Right kidney (tissue), 1 donor: ENCODE measurements at regions not wholly inside any gene's neighbourhood (a gene's known extent, or its start where the extent isn't known, plus 50 kb on each side); places are given as distances from the start of the nearest gene placed in this dataset.

ENCODE experiments used
- DNase-seq: peaks from one replicate; pipeline ENCODE4 v3.0.0-alpha.2; 2016

- DNase-seq: no peak
These were observed 63.5 kb upstream of the ASCC3 start for GRCh38 chr6:100944644-100945043.

- no peak for DNase-seq
These were observed 65.0 kb upstream of the ASCC3 start for GRCh38 chr6:100946021-100946540.

- no peak for DNase-seq
These were observed 65.6 kb upstream of the ASCC3 start for GRCh38 chr6:100946711-100947110.

- DNase-seq: no peak
These were observed 67.4 kb upstream of the ASCC3 start for GRCh38 chr6:100948381-100949133.

GRCh38 chr6:100952006-100952405 lies 70.9 kb upstream of the ASCC3 start:
- no peak for DNase-seq

GRCh38 chr6:100959280-100959679 lies 78.2 kb upstream of the ASCC3 start:
- no peak for DNase-seq

GRCh38 chr6:100962466-100962865 lies 81.3 kb upstream of the ASCC3 start:
- no peak for DNase-seq

GRCh38 chr6:100965067-100965466 lies 83.9 kb upstream of the ASCC3 start:
- no peak for DNase-seq

GRCh38 chr6:100968949-100969348 lies 87.8 kb upstream of the ASCC3 start:
- no peak for DNase-seq

- DNase-seq: no peak
These were observed 98.1 kb upstream of the ASCC3 start for GRCh38 chr6:100979267-100979666.

- DNase-seq: no peak
These were observed 99.8 kb upstream of the ASCC3 start for GRCh38 chr6:100980949-100981348.

GRCh38 chr6:100986921-100987320 lies 105.8 kb upstream of the ASCC3 start:
- DNase-seq: no peak

- DNase-seq: no peak
These were observed 106.4 kb upstream of the ASCC3 start for GRCh38 chr6:100987556-100987955.

GRCh38 chr6:100988391-100988984 lies 107.4 kb upstream of the ASCC3 start:
- no peak for DNase-seq

GRCh38 chr6:100990070-100990469 lies 108.9 kb upstream of the ASCC3 start:
- no peak for DNase-seq

GRCh38 chr6:100996409-100996808 lies 115.3 kb upstream of the ASCC3 start:
- DNase-seq: no peak

GRCh38 chr6:100998111-100998510 lies 117.0 kb upstream of the ASCC3 start:
- DNase-seq: no peak

- no peak for DNase-seq
These were observed 118.0 kb upstream of the ASCC3 start for GRCh38 chr6:100999034-100999597.

GRCh38 chr6:101000341-101000740 lies 119.2 kb upstream of the ASCC3 start:
- no peak for DNase-seq

- DNase-seq: no peak
These were observed 119.9 kb upstream of the ASCC3 start for GRCh38 chr6:101001012-101001411.

GRCh38 chr6:101001607-101002006 lies 120.5 kb upstream of the ASCC3 start:
- DNase-seq: no peak

- DNase-seq: no peak
These were observed 121.9 kb upstream of the ASCC3 start for GRCh38 chr6:101003075-101003474.

GRCh38 chr6:101011186-101011585 lies 130.1 kb upstream of the ASCC3 start:
- DNase-seq: no peak
